Sigmoid colon (tissue), 4 donors: ENCODE measurements at regions not wholly inside any gene's neighbourhood (a gene's known extent, or its start where the extent isn't known, plus 50 kb on each side); places are given as distances from the start of the nearest gene placed in this dataset.
"Not testable (repeated sequence)": the region's sequence is repeated elsewhere in the genome, so short reads cannot be mapped to it uniquely, and the experiment has no call there.

ENCODE experiments used
- EP300 ChIP-seq, 4 donors: sonication (generic); formaldehyde crosslinking; IDR thresholded peaks; one replicate each; pipeline ENCODE4 v1.6.1; 2017; ENCODE audit warnings: antibody characterized with exemption in 4 of 4
- TF ChIP-seq, protein P1 (sequence below), 4 experiments: fragments of 450-650 bp in 3 of 4; fragments of 200-600 bp in 1 of 4; IDR thresholded peaks; one replicate each; pipeline ENCODE4 v1.5.1; 2016 to 2019; ENCODE audit warnings: antibody characterized with exemption in 4 of 4, mild to moderate bottlenecking in 3 of 4, moderate library complexity in 2 of 4

- TF ChIP-seq, protein P1, sequence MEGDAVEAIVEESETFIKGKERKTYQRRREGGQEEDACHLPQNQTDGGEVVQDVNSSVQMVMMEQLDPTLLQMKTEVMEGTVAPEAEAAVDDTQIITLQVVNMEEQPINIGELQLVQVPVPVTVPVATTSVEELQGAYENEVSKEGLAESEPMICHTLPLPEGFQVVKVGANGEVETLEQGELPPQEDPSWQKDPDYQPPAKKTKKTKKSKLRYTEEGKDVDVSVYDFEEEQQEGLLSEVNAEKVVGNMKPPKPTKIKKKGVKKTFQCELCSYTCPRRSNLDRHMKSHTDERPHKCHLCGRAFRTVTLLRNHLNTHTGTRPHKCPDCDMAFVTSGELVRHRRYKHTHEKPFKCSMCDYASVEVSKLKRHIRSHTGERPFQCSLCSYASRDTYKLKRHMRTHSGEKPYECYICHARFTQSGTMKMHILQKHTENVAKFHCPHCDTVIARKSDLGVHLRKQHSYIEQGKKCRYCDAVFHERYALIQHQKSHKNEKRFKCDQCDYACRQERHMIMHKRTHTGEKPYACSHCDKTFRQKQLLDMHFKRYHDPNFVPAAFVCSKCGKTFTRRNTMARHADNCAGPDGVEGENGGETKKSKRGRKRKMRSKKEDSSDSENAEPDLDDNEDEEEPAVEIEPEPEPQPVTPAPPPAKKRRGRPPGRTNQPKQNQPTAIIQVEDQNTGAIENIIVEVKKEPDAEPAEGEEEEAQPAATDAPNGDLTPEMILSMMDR (IDR thresholded peaks at IDR 0.05) = not testable (repeated sequence)
- not testable (repeated sequence) for TF ChIP-seq EP300 (IDR thresholded peaks at IDR 0.05)
Observed at GRCh38 chr14:105699706-105700105, 173.3 kb downstream of the TMEM121 start.
